ENCODE measurements at regions not wholly inside any gene's neighbourhood (a gene's known extent, or its start where the extent isn't known, plus 50 kb on each side); places are given as distances from the start of the nearest gene placed in this dataset.
"Not testable (repeated sequence)": the region's sequence is repeated elsewhere in the genome, so short reads cannot be mapped to it uniquely, and the experiment has no call there.

DNA sequence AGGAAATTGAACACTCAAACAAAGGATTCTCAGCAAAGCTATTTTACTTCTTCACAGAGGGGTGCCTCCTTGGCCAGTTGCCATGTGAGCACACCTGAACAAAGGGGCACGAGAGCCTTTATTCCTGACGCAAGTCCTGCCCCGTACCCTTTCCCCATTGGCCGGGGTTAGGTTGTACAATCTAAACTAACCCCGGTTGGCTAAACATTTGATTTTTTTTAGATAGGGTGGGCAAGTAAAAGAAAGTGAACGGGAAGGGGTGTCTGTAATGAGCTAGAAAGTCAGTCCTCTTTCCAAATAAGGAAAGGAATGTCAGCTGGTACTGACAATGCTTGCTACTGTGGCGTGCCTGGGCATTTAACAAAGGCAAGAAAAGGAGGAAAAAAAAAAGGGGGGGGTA, 135.5 kb upstream of the CDKN3 start:
- no peak for DNase-seq

DNA sequence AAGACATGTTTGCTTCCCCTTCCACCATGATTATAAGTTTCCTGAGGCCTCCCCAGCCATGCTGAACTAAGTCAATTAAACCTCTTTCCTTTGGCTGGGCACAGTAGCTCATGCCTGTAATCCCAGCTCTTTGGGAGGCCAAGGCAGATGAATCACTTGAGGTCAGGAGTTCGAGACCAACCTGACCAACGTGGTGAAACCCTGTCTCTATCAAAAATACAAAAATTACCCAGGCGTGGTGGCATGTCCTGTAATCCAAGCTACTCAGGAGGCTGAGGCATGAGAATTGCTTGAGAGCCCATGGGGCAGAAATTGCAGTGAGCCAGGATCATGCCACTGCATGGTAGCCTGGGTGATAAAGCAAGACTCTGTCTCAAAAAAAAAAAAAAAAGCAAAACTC, 130.2 kb upstream of the CDKN3 start:
- DNase-seq, result not testable (repeated sequence)

GRCh38 chr14:54267172-54267571, 129.6 kb upstream of the CDKN3 start:
- DNase-seq, result no peak

- no peak for DNase-seq
Observed at GRCh38 chr14:54275997-54276725, 120.6 kb upstream of the CDKN3 start.

DNA sequence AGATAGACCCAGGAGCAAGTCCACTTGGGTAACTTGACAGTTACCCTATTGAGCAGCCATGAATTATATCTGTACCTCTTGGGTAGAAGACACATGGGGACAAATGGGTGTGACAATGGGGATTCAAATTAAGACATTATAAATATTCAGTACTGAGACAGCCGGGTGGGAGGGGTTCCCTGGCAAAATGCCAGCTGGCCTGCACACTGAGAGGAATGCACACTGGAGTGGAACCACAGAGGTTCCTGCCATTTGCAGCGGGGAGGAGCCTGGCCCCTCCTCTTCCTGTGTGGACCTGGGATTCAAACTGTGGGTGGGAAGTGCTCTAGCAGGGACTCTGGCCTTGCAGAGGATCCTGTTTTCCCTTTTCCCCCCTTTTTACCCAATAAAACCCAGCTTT, 118.7 kb upstream of the CDKN3 start:
- DNase-seq, result no peak

GRCh38 chr14:54278665-54279295, 118.0 kb upstream of the CDKN3 start:
- DNase-seq, result no peak

DNA sequence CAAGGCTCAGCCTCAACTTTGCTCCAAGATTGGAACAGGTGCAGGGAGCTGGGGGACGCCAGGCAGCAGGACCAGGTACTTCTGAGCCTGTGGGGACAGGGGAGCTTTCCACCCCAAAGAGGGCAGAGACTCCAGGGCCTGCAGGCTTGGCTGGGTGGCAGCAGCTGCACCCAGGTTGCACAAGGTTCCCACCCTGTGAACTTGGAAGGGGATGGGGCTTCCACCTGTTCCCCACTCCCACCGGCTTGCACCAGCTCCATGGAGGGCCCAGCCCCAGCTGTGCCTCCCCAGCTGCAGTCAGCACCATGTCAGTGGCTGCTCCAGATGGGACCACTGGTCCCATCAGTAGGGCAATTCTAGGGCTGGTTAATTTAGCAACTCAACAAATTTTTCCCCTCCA, 114.0 kb upstream of the CDKN3 start:
- DNase-seq, result no peak

GRCh38 chr14:54285030-54285429, 111.8 kb upstream of the CDKN3 start:
- DNase-seq, result no peak

DNA sequence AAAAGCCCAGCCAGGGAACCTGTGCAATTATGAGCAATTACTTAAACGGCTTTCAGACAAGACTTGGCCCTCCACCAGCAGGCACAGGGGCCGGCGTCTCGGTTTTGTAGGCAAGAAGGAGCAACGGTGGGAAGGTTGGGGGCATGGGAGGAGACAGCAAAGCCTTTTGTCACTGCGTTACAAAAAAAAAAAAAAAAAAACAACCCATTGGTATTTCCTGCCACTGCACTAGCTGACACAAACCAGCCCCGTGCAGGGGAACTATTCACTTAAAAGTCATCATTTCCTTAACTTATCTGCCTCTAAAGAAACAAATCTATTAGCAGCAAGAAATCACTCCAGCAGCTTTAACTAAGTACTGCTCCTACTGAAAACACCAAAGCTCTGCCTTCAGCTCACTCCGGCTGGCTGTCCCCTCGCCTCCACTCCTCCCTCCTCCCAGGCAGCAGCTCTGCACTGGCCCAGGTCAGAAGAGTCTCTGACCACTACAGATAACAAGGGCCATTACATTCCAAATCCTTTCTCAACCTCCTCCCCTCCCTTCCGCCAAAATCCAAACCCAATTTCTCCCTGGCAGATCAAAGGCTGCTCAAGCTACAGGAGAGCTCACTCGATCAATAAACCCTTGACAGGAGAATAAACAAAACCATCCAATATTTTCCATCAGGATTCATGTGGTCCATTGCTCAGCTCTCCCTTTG, 105.2 kb upstream of the CDKN3 start:
- DNase-seq, result no peak

DNA sequence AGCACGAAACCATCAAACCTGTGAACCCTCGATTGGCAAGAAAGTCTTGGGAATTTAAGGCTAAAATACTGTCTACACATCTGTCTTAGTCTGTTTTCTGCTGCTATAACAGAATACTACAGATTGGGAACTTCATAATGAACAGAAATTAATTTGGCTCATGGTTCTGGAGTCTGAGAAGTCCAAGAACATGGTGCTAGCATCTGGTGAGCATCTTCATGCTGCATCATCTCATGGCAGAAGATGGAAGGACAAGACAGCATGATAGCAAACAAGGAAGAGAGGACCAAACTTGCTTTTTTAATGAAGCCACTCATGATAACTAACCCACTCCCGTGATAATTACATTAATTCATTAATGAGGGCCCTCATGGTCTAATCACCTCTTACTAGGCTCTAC, 102.0 kb upstream of the CDKN3 start:
- no peak for DNase-seq

DNA sequence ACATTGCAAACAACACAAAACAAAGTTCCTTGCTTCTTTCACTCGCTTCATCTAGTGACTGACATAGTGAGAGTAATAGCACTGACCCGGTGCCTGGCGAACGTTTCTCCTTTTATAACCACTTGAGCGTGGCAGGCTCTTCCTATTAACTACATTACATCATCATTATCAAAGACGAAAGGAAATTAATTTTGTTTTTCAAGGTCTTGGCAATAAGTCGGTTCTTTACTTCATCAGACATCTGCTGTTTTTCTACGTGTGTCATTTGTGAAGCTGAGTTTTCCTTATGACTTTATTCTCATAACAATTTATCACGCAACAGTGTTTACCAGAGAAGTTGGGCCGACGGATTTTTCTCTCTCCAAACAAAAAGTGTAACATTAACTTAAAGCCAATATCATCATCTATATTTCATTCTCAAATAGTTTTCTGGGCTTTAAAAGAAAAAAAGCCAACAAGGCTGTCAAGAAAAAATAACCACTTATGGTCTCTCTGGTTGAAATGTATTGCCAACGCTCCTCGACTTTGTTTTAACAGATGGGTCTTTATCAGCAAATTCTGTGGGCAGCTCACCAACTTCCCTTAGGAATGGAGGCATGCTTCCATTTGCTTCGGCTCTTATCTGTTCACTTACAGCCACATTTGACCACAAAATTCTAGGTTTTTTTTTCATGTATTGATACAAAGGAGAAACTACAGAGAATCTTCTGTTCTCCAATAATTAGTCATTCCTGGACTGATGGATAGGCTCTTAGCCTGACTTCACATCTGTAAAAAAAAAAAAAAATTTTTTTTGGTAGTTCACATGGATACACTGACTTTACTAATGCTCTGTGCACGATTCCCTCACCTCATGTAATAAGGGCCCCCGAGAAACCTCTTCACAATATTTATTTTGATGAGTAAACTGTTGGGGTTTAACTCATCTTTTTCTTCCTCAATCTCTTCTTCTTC, 97.1 kb upstream of the CDKN3 start:
- DNase-seq, result no peak

DNA sequence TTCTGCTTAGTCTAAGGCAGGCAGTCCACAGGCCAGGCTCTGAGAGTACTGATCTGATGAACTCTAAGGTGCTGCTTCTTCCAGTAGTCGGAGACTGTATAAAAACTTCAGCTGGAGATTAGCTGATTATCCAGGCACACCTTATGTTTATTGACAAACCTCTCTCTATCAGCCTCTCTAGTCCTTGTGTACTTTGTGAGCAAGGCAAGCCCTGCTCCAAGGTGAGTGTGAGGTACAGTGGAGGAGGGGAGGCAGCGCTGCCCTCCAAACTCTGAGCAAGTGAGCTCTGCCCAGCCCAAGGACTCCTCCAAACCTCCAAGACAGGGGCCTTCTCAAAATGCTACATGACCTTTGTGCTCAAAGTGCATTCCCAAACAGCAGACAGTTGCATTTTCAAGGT, 95.9 kb upstream of the CDKN3 start:
- no peak for DNase-seq

GRCh38 chr14:54301359-54301758, 95.4 kb upstream of the CDKN3 start:
- DNase-seq, result no peak

DNA sequence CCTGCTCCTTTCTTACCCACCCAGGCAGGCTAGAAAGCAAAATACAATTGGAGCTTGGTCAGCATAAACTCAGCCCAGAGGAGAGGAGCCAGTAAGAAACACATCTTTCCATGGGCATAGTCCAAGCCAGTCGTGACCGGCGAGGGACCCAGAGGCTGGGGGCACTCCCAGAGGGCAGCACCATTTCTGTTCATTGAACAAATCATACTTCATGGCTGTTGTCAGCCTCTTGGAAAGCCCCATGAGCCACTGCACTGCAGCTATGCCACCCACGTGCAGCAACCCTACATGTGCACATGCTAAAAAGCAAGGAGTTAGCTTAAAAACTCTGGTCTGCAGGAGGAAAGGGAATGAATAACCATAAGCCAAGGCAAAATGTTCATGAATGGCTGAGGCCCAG, 90.0 kb upstream of the CDKN3 start:
- DNase-seq, result no peak

- DNase-seq, result no peak
Observed at GRCh38 chr14:54309615-54310014, 87.2 kb upstream of the CDKN3 start.

- no peak for DNase-seq
Observed at GRCh38 chr14:54310151-54310850, 86.5 kb upstream of the CDKN3 start.

GRCh38 chr14:54310851-54311228, 86.0 kb upstream of the CDKN3 start:
- no peak for DNase-seq

- DNase-seq, result no peak
Observed at GRCh38 chr14:54312166-54312801, 84.5 kb upstream of the CDKN3 start.

GRCh38 chr14:54314365-54315104, 82.3 kb upstream of the CDKN3 start:
- DNase-seq, result no peak

GRCh38 chr14:54316652-54317051, 80.2 kb upstream of the CDKN3 start:
- DNase-seq, result no peak

DNA sequence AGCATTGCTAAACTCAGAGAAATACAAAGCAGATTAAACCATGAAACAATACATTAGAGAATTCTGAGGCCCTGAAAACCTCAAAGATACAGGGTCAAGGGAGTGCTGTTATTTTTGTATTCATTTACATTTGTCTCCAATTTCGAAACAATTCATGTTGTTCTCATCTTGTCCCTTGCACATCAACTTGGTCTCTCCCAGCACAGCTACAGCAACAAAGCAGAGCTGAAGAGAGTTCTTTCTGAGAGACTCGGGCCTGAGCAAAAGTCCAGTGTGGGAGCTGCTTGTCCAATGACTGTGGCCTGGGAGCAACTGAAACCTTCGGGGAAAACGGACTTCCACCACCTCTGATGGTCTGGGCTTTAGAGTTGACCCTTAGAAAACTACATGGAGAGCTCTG, 79.4 kb upstream of the CDKN3 start:
- DNase-seq, result no peak

All from NCI-H524 treated with DMSO at 0.1 percent for 48 hours (cell line).